K562 (cell line): ENCODE measurements at regions not wholly inside any gene's neighbourhood (a gene's known extent, or its start where the extent isn't known, plus 50 kb on each side); places are given as distances from the start of the nearest gene placed in this dataset.

Experiments used
- ATAC-seq: fragments of 200-7000 bp; cut with Tn5 transposase; 3 replicates; pipeline ENCODE4 v1.9.1; 2020; ENCODE audit warnings: moderate library complexity
- BruUV-seq: library from RNA; stranded (reverse); fragments of 400-500 nt; replicated peaks from 2 replicates; lab custom pipeline; 2021; lab: Mats Ljungman, UMichigan
- CTCF ChIA-PET: fragments of 300-600 bp; formaldehyde crosslinking; extraction: SDS; loops from one replicate; lab custom pipeline; 2021; ENCODE audit warnings: low intra/inter-chr PET ratio; lab: Yijun Ruan, JAX
- POLR2A ChIA-PET: fragments of 300-600, 350-650 bp; sonication (Branson Sonifier 250); formaldehyde crosslinking; extraction: SDS; loops from one replicate; lab custom pipeline; 2021; ENCODE audit warnings: antibody characterized with exemption, inconsistent platforms; lab: Yijun Ruan, JAX
- DNase-seq, 4 experiments: peaks; one replicate each; pipeline versions ENCODE4 v3.0.0 to v3.0.0-alpha.2; 2011 to 2018; ENCODE audit warnings: low spot score in 3 of 4, mixed read lengths in 3 of 4; ENCODE audit errors: extremely low read depth in 1 of 4
- FAIRE-seq: peaks from 2 replicates; lab custom pipeline; 2011; peaks lifted over from hg19 to GRCh38; lab: Jason Lieb, UNC
- H2AFZ ChIP-seq: 2 replicates; pipeline ENCODE4 v1.6.0; 2011; ENCODE audit warnings: low read depth, low read length, control low read depth, inconsistent platforms
- H3K27ac ChIP-seq: fragments of 200-600 bp; 3 replicates; pipeline ENCODE4 v1.8.0; 2011; ENCODE audit warnings: low read depth, mild to moderate bottlenecking, control low read depth, inconsistent platforms, low read length, moderate library complexity, mixed read lengths; ENCODE audit errors: extremely low read depth
- H3K27me3 ChIP-seq, 2 experiments: fragments of 300-600 bp in 1 of 2; 2 replicates in 1 of 2; 3 replicates in 1 of 2; pipeline versions ENCODE4 v1.6.0 to v1.8.0; 2011; ENCODE audit warnings: inconsistent platforms in 2 of 2, low read length in 2 of 2, mild to moderate bottlenecking in 1 of 2, mixed read lengths in 1 of 2, moderate library complexity in 1 of 2; ENCODE audit not compliant: control insufficient read depth in 2 of 2, insufficient read depth in 2 of 2
- H3K36me3 ChIP-seq: fragments of 300-600 bp; 3 replicates; pipeline ENCODE4 v1.8.0; 2011; ENCODE audit warnings: mild to moderate bottlenecking, low read length, inconsistent platforms; ENCODE audit not compliant: control insufficient read depth, insufficient read depth
- H3K4me1 ChIP-seq, 2 experiments: fragments of 200-600 bp in 1 of 2; replicated peaks in 1 of 2; 2 replicates in 1 of 2; 3 replicates in 1 of 2; pipeline versions ENCODE4 v1.5.1 to v1.8.0; 2011; ENCODE audit warnings: inconsistent platforms in 2 of 2, low read length in 2 of 2, mild to moderate bottlenecking in 1 of 2, mixed read lengths in 1 of 2, moderate library complexity in 1 of 2; ENCODE audit not compliant: control insufficient read depth in 2 of 2, insufficient read depth in 2 of 2
- H3K4me2 ChIP-seq: 2 replicates; pipeline ENCODE4 v1.6.1; 2011; ENCODE audit warnings: low read length, control low read depth, inconsistent platforms, mixed read lengths; ENCODE audit not compliant: insufficient read depth
- H3K4me3 ChIP-seq: fragments of 200-600 bp; sonication (generic), shearing (Covaris generic); 2 replicates; pipeline ENCODE4 v1.5.1; 2016; ENCODE audit warnings: control low read depth, inconsistent platforms
- H3K79me2 ChIP-seq: fragments of 200-600 bp; 3 replicates; pipeline ENCODE4 v1.8.0; 2011; ENCODE audit warnings: low read length, inconsistent platforms; ENCODE audit not compliant: control insufficient read depth, insufficient read depth
- H3K9ac ChIP-seq, 2 experiments: 2 replicates each; pipeline versions ENCODE4 v1.6.0 to v1.6.1; 2011; ENCODE audit warnings: low read depth in 2 of 2, low read length in 2 of 2, control low read depth in 1 of 2, inconsistent platforms in 1 of 2, mild to moderate bottlenecking in 1 of 2, mixed read lengths in 1 of 2; ENCODE audit not compliant: insufficient read depth in 1 of 2
- H3K9me1 ChIP-seq: one replicate; pipeline ENCODE4 v1.6.0; 2011; ENCODE audit warnings: inconsistent platforms, mild to moderate bottlenecking, low read length, moderate library complexity; ENCODE audit not compliant: control insufficient read depth, insufficient read depth
- H3K9me3 ChIP-seq: replicated peaks from 2 replicates; pipeline ENCODE4 v1.5.1; 2011; ENCODE audit warnings: low read depth, low read length, inconsistent platforms; ENCODE audit not compliant: control insufficient read depth, insufficient read depth
- H4K20me1 ChIP-seq: replicated peaks from 2 replicates; pipeline ENCODE4 v1.6.1; 2011; ENCODE audit warnings: low read length, inconsistent platforms, mixed read lengths; ENCODE audit not compliant: control insufficient read depth, insufficient read depth
- BRF1 ChIP-seq: IDR thresholded peaks from 3 replicates; pipeline ENCODE4 v1.6.1; 2011; ENCODE audit warnings: borderline replicate concordance, mild to moderate bottlenecking; ENCODE audit not compliant: insufficient read length; ENCODE audit errors: extremely low read depth
- CREB1 ChIP-seq, 2 experiments: sonication (generic) in 1 of 2; formaldehyde crosslinking in 1 of 2; IDR thresholded peaks; 2 replicates each; pipeline versions ENCODE4 v1.6.1 to v1.8.0; 2012 to 2022; ENCODE audit warnings: inconsistent platforms in 1 of 2, mild to moderate bottlenecking in 1 of 2, missing genetic modification reagents in 1 of 2, moderate library complexity in 1 of 2
- CTBP1 ChIP-seq: fragments of 450-650 bp; IDR thresholded peaks from 2 replicates; pipeline ENCODE4 v1.6.1; 2016; ENCODE audit warnings: borderline replicate concordance
- ESRRB ChIP-seq: fragments of 250-450 bp; sonication (Bioruptor Pico); IDR thresholded peaks from 2 replicates; pipeline ENCODE4 v1.5.0; 2020; ENCODE audit warnings: mild to moderate bottlenecking, moderate library complexity, borderline replicate concordance
- GATA2 ChIP-seq: sonication (generic); formaldehyde crosslinking; IDR thresholded peaks from 2 replicates; pipeline ENCODE4 v1.4.0; 2020; ENCODE audit warnings: mild to moderate bottlenecking, missing genetic modification reagents
- MCM7 ChIP-seq, 2 experiments: fragments of 450-650 bp; IDR thresholded peaks; 2 replicates each; pipeline ENCODE4 v1.6.1; 2016 to 2018
- RFX5 ChIP-seq: IDR thresholded peaks from 2 replicates; pipeline ENCODE4 v1.6.1; 2011; ENCODE audit warnings: low read depth, mild to moderate bottlenecking, improper control_type of control experiment, low read length
- RUNX1 ChIP-seq: sonication (generic); IDR thresholded peaks from 2 replicates; pipeline ENCODE4 v1.6.1; 2016; ENCODE audit warnings: antibody characterized with exemption, low read depth
- SIRT6 ChIP-seq: IDR thresholded peaks from one replicate; pipeline ENCODE4 v1.6.1; 2012; ENCODE audit warnings: low read depth, mild to moderate bottlenecking, control low read depth, inconsistent platforms, low read length, moderate library complexity
- SREBF1 ChIP-seq: fragments of 150-350 bp; IDR thresholded peaks from 2 replicates; pipeline ENCODE4 v1.6.1; 2014; ENCODE audit warnings: antibody characterized with exemption, low read depth, low read length, borderline replicate concordance
- TFAM ChIP-seq: fragments of 250-450 bp; sonication (Bioruptor Pico); conservative IDR thresholded peaks from 2 replicates; pipeline ENCODE4 v1.5.0; 2021; ENCODE audit warnings: mild to moderate bottlenecking, moderate library complexity
- U2AF2 ChIP-seq: fragments of 200-400 bp; formaldehyde crosslinking; optimal IDR thresholded peaks from 2 replicates; pipeline ENCODE3; 2017; ENCODE audit warnings: low read depth, mild to moderate bottlenecking, low read length
- ZFP30 ChIP-seq: fragments of 250-450 bp; sonication (Bioruptor Pico); IDR thresholded peaks from 2 replicates; pipeline ENCODE4 v1.8.0; 2022; ENCODE audit warnings: moderate library complexity, mild to moderate bottlenecking, inconsistent platforms, borderline replicate concordance
- WGBS: fragments of 100-300 bp; shearing (Covaris generic); methylation state at CpG from one replicate; pipeline ENCODE4 v1.1.6; 2016; ENCODE audit warnings: low coverage, mixed read lengths; ENCODE audit not compliant: insufficient coverage; ENCODE audit errors: missing lambda C conversion rate; 5-methylcytosine and 5-hydroxymethylcytosine counted together
- in situ Hi-C: fragments of 300-500 bp; cut with MboI; formaldehyde crosslinking; loops from 4 replicates; pipeline ENCODE4 v1.15.0; 2018; ENCODE audit warnings: inconsistent platforms, mixed read lengths
- intact Hi-C: fragments of 100-400 bp; cut with micrococcal nuclease; formaldehyde crosslinking; loops from 2 replicates; pipeline ENCODE4 v1.14.2; 2022
- TF ChIP-seq, protein P1 (sequence below), 2 experiments: IDR thresholded peaks; 2 replicates each; pipeline ENCODE4 v1.6.1; 2011; ENCODE audit warnings: borderline replicate concordance in 1 of 2, control low read depth in 1 of 2, low read depth in 1 of 2, low read length in 1 of 2, mild to moderate bottlenecking in 1 of 2, mixed read lengths in 1 of 2, moderate library complexity in 1 of 2; ENCODE audit not compliant: insufficient read depth in 1 of 2, insufficient read length in 1 of 2, poor library complexity in 1 of 2, severe bottlenecking in 1 of 2; ENCODE audit errors: extremely low read depth in 1 of 2
- TF ChIP-seq, protein P2 (sequence below): fragments of 450-650 bp; IDR thresholded peaks from 2 replicates; pipeline ENCODE4 v1.7.1; 2018; ENCODE audit warnings: mild to moderate bottlenecking, low read depth; ENCODE audit not compliant: partially characterized antibody

DNA sequence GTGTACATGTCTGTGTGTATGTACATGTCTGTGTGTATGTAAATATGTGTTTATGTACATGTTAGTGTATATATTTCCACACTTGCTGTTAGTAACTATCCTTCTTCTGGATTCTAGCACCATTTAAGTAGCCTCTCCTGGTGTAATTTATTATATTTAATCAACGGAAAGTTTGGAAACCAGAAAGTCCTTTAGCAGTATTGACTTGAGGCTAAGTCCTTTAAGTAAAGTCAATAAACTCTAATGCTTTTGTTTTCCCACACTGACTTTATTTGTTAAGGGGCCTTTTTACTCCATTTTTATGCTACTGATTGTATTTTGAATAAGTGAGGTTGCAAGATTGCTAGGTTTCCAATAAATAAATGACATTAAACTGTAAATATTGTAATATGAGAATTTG lies 876.4 kb upstream of the SEL1L start:
- BruUV-seq, result no TSS peak
- TF ChIP-seq, protein P1, sequence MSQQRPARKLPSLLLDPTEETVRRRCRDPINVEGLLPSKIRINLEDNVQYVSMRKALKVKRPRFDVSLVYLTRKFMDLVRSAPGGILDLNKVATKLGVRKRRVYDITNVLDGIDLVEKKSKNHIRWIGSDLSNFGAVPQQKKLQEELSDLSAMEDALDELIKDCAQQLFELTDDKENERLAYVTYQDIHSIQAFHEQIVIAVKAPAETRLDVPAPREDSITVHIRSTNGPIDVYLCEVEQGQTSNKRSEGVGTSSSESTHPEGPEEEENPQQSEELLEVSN (IDR thresholded peaks at IDR 0.05; ENCODE audit: borderline replicate concordance in 1 of 2, extremely low read depth in 1 of 2, insufficient read depth in 1 of 2, insufficient read length in 1 of 2, low read depth in 1 of 2, low read length in 1 of 2, poor library complexity in 1 of 2, severe bottlenecking in 1 of 2), result no peak
- TF ChIP-seq MCM7 (IDR thresholded peaks at IDR 0.05) (no peak), TFAM (no peak), BRF1 (no peak), CREB1 (IDR thresholded peaks at IDR 0.05) (no peak), CREB1 (CRISPR knock-in tag; IDR thresholded peaks at IDR 0.05) (no peak), RFX5 (no peak), SIRT6 (no peak), GATA2 (CRISPR knock-in tag) (no peak), ESRRB (no peak), U2AF2 (no peak), RUNX1 (no peak), CTBP1 (no peak), SREBF1 (no peak), ZFP30 (CRISPR knock-in tag) (no peak)
- TF ChIP-seq, protein P2, sequence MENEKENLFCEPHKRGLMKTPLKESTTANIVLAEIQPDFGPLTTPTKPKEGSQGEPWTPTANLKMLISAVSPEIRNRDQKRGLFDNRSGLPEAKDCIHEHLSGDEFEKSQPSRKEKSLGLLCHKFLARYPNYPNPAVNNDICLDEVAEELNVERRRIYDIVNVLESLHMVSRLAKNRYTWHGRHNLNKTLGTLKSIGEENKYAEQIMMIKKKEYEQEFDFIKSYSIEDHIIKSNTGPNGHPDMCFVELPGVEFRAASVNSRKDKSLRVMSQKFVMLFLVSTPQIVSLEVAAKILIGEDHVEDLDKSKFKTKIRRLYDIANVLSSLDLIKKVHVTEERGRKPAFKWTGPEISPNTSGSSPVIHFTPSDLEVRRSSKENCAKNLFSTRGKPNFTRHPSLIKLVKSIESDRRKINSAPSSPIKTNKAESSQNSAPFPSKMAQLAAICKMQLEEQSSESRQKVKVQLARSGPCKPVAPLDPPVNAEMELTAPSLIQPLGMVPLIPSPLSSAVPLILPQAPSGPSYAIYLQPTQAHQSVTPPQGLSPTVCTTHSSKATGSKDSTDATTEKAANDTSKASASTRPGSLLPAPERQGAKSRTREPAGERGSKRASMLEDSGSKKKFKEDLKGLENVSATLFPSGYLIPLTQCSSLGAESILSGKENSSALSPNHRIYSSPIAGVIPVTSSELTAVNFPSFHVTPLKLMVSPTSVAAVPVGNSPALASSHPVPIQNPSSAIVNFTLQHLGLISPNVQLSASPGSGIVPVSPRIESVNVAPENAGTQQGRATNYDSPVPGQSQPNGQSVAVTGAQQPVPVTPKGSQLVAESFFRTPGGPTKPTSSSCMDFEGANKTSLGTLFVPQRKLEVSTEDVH, result no peak
- H3K36me3 ChIP-seq, result no peaks in the 10 kb centered on the region
- ChIA-PET CTCF (no interaction called here), POLR2A (no interaction called here)
- H3K9me1 ChIP-seq, result no peaks in the 10 kb centered on the region
- no peak overlapping the region for H3K27ac ChIP-seq
- H4K20me1 ChIP-seq, result no peaks in the 10 kb centered on the region
- H3K9ac ChIP-seq, result no peak overlapping the region
- no peak overlapping the region for H3K4me3 ChIP-seq
- H3K4me1 ChIP-seq, result no peaks in the 10 kb centered on the region
- ATAC-seq (no peak), FAIRE-seq (no peak), DNase-seq (no peak)
- no peaks in the 10 kb centered on the region for H3K79me2 ChIP-seq
- H2AFZ ChIP-seq, result no peak overlapping the region
- in situ Hi-C loops, result no loop called here
- H3K27me3 ChIP-seq, result no peaks in the 10 kb centered on the region
- intact Hi-C loops, result no loop called here
- WGBS, result 0% methylated on average over 1 of the region's 1 CpG
- H3K9me3 ChIP-seq, result no peaks in the 10 kb centered on the region
- H3K4me2 ChIP-seq, result no peak overlapping the region
